Natural killer cell (primary cell): ENCODE measurements at regions not wholly inside any gene's neighbourhood (a gene's known extent, or its start where the extent isn't known, plus 50 kb on each side); places are given as distances from the start of the nearest gene placed in this dataset.

Source experiments
- ATAC-seq, 3 donors: fragments of 150-1000 bp in 2 of 3; fragments of 200-7000 bp in 1 of 3; cut with Tn5 transposase; 1 replicate in 1 of 3; 2 replicates in 2 of 3; pipeline ENCODE4 v1.10.0; 2021; ENCODE audit warnings: mild to moderate bottlenecking in 2 of 3, moderate library complexity in 2 of 3
- DNase-seq, 2 donors: peaks; one replicate each; pipeline versions ENCODE4 v3.0.0 to v3.0.0-alpha.2; 2013 to 2021; ENCODE audit warnings: mixed read lengths in 1 of 2
- H3K27ac ChIP-seq: one replicate; pipeline ENCODE4 v1.5.1; 2013; ENCODE audit warnings: mild to moderate bottlenecking, low read length
- H3K27me3 ChIP-seq: one replicate; pipeline ENCODE4 v1.6.1; 2013; ENCODE audit warnings: low read length; ENCODE audit not compliant: control insufficient read depth, insufficient read depth
- H3K36me3 ChIP-seq: one replicate; pipeline ENCODE4 v1.6.1; 2013; ENCODE audit warnings: low read length; ENCODE audit not compliant: control insufficient read depth, insufficient read depth
- H3K4me1 ChIP-seq: one replicate; pipeline ENCODE4 v1.6.1; 2013; ENCODE audit warnings: low read length; ENCODE audit not compliant: control insufficient read depth, insufficient read depth
- H3K4me3 ChIP-seq: one replicate; pipeline ENCODE4 v1.5.1; 2013; ENCODE audit warnings: low read length
- H3K9me3 ChIP-seq: one replicate; pipeline ENCODE4 v1.6.1; 2013; ENCODE audit warnings: low read length; ENCODE audit not compliant: control insufficient read depth, insufficient read depth
- H3K27ac Mint-ChIP-seq, 2 donors: one replicate each; pipeline ENCODE4 v1.8.0; 2022; ENCODE audit warnings: mild to moderate bottlenecking in 2 of 2, mixed read lengths in 2 of 2, moderate library complexity in 1 of 2
- H3K27me3 Mint-ChIP-seq, 2 donors: one replicate each; pipeline ENCODE4 v1.8.0; 2022; ENCODE audit warnings: low read depth in 2 of 2, mixed read lengths in 2 of 2
- H3K36me3 Mint-ChIP-seq: one replicate; pipeline ENCODE4 v1.8.0; 2022; ENCODE audit warnings: mixed read lengths
- H3K4me1 Mint-ChIP-seq, 2 donors: one replicate each; pipeline ENCODE4 v1.8.0; 2022; ENCODE audit warnings: mixed read lengths in 2 of 2
- H3K4me3 Mint-ChIP-seq: one replicate; pipeline ENCODE4 v1.8.0; 2022; ENCODE audit warnings: mild to moderate bottlenecking, moderate library complexity, mixed read lengths
- H3K9me3 Mint-ChIP-seq, 2 donors: one replicate each; pipeline ENCODE4 v1.8.0; 2022; ENCODE audit warnings: mixed read lengths in 2 of 2
- CTCF ChIP-seq: fragments of 200-600 bp; IDR thresholded peaks from one replicate; pipeline ENCODE4 v1.8.0; 2022; ENCODE audit warnings: antibody characterized with exemption
- WGBS: methylation state at CpG from one replicate; pipeline ENCODE4 v1.1.7; 2013; ENCODE audit warnings: missing lambda C conversion rate; ENCODE audit not compliant: insufficient coverage; 5-methylcytosine and 5-hydroxymethylcytosine counted together
- intact Hi-C: fragments of 100-400 bp; cut with micrococcal nuclease; formaldehyde crosslinking; loops from one replicate; pipeline ENCODE4 v1.14.2; 2022

GRCh38 chr1:30600258-30600657 lies 123.1 kb downstream of the MATN1 start:
- Mint-ChIP-seq H3K4me1 (no peaks in the 10 kb centered on the region), H3K9me3 (no peaks in the 10 kb centered on the region), H3K4me3 (no peak overlapping the region), H3K36me3 (no peaks in the 10 kb centered on the region), H3K27me3 (peaks cover 8 to 13% of the 10 kb centered on the region in 2 donors), H3K27ac (no peak overlapping the region)
- 76% methylated on average over 9 of the region's 9 CpGs for WGBS
- Histone ChIP-seq H3K4me3 (no peak overlapping the region), H3K27me3 (no peaks in the 10 kb centered on the region), H3K27ac (no peak overlapping the region), H3K9me3 (no peaks in the 10 kb centered on the region), H3K4me1 (no peaks in the 10 kb centered on the region), H3K36me3 (no peaks in the 10 kb centered on the region)
- DNase-seq, result no peak
- intact Hi-C loops, result no loop called here
- no peak for TF ChIP-seq CTCF
- no peak for ATAC-seq

- intact Hi-C loops, result no loop called here
- H3K27ac ChIP-seq, result no peak overlapping the region
- H3K36me3 Mint-ChIP-seq, result no peaks in the 10 kb centered on the region
- no peak for ATAC-seq
- H3K9me3 Mint-ChIP-seq, result no peaks in the 10 kb centered on the region
- H3K4me1 Mint-ChIP-seq, result no peaks in the 10 kb centered on the region
- no peaks in the 10 kb centered on the region for H3K4me1 ChIP-seq
- H3K27ac Mint-ChIP-seq, result no peak overlapping the region
- WGBS, result 87% methylated on average over 5 of the region's 5 CpGs
- no peak for DNase-seq
- peaks cover 2% of the 10 kb centered on the region for H3K27me3 ChIP-seq
- H3K9me3 ChIP-seq, result no peaks in the 10 kb centered on the region
- no peak overlapping the region for H3K4me3 Mint-ChIP-seq
- H3K27me3 Mint-ChIP-seq, result peaks cover 8 to 11% of the 10 kb centered on the region in 2 donors
- TF ChIP-seq CTCF, result no peak
- H3K4me3 ChIP-seq, result no peak overlapping the region
- no peaks in the 10 kb centered on the region for H3K36me3 ChIP-seq
These were observed 123.7 kb downstream of the MATN1 start for GRCh38 chr1:30599721-30600120.

- Mint-ChIP-seq H3K36me3 (no peaks in the 10 kb centered on the region), H3K4me1 (no peaks in the 10 kb centered on the region), H3K4me3 (no peak overlapping the region), H3K27me3 (peaks cover 11 to 14% of the 10 kb centered on the region in 2 donors), H3K9me3 (peaks cover 0 to 2% of the 10 kb centered on the region in 2 donors), H3K27ac (no peak overlapping the region)
- H3K4me1 ChIP-seq, result no peaks in the 10 kb centered on the region
- peaks cover 2% of the 10 kb centered on the region for H3K27me3 ChIP-seq
- intact Hi-C loops, result no loop called here
- no peak for DNase-seq
- no peak for ATAC-seq
- no peaks in the 10 kb centered on the region for H3K36me3 ChIP-seq
- H3K9me3 ChIP-seq, result no peaks in the 10 kb centered on the region
- 85% methylated on average over 4 of the region's 4 CpGs for WGBS
- H3K4me3 ChIP-seq, result no peak overlapping the region
- no peak overlapping the region for H3K27ac ChIP-seq
- no peak for TF ChIP-seq CTCF
These were observed 124.7 kb downstream of the MATN1 start for GRCh38 chr1:30598571-30599114.

DNA sequence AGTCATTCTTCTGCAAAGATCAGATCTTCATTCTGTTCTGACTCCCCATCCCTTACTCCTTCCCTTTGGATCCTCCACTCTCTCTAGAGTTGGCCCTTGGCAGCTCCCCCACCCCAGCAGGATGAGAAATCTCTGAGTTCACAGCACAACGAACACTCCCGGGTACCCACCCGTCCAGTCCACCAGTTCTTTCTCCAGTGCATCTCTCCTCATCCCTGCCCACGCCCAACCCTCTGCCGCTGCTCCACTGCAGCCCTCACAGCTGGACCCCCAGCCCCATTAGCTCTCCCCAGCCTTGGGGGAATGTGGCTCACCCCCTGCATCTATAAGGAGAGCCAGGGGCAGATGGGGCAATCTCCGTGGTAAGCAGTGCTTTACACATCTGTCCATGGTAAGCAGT lies 125.7 kb downstream of the MATN1 start:
- H3K4me1 Mint-ChIP-seq, result no peaks in the 10 kb centered on the region
- H3K36me3 ChIP-seq, result no peaks in the 10 kb centered on the region
- WGBS, result 67% methylated on average over 6 of the region's 6 CpGs
- no peak overlapping the region for H3K27ac Mint-ChIP-seq
- no peaks in the 10 kb centered on the region for H3K36me3 Mint-ChIP-seq
- no peak overlapping the region for H3K4me3 ChIP-seq
- TF ChIP-seq CTCF, result no peak
- peaks cover 2% of the 10 kb centered on the region for H3K27me3 ChIP-seq
- intact Hi-C loops, result no loop called here
- H3K4me1 ChIP-seq, result no peaks in the 10 kb centered on the region
- no peak overlapping the region for H3K27ac ChIP-seq
- H3K27me3 Mint-ChIP-seq, result peaks cover 10 to 21% of the 10 kb centered on the region in 2 donors
- DNase-seq, result no peak
- no peaks in the 10 kb centered on the region for H3K9me3 ChIP-seq
- ATAC-seq, result no peak
- H3K4me3 Mint-ChIP-seq, result no peak overlapping the region
- H3K9me3 Mint-ChIP-seq, result peaks cover 0 to 2% of the 10 kb centered on the region in 2 donors
